Activated T-cell treated with anti-CD3 and anti-CD28 coated beads for 24 hours (primary cell): ENCODE measurements at regions not wholly inside any gene's neighbourhood (a gene's known extent, or its start where the extent isn't known, plus 50 kb on each side); places are given as distances from the start of the nearest gene placed in this dataset.
"Not testable (repeated sequence)": the region's sequence is repeated elsewhere in the genome, so short reads cannot be mapped to it uniquely, and the experiment has no call there.

Experiments
- DNase-seq: peaks from one replicate; pipeline ENCODE4 v3.0.0-alpha.2; 2020; ENCODE audit warnings: low read depth

- DNase-seq = no peak
These were observed 54.1 kb upstream of the SHLD1 start for GRCh38 chr20:5696011-5696559.

DNA sequence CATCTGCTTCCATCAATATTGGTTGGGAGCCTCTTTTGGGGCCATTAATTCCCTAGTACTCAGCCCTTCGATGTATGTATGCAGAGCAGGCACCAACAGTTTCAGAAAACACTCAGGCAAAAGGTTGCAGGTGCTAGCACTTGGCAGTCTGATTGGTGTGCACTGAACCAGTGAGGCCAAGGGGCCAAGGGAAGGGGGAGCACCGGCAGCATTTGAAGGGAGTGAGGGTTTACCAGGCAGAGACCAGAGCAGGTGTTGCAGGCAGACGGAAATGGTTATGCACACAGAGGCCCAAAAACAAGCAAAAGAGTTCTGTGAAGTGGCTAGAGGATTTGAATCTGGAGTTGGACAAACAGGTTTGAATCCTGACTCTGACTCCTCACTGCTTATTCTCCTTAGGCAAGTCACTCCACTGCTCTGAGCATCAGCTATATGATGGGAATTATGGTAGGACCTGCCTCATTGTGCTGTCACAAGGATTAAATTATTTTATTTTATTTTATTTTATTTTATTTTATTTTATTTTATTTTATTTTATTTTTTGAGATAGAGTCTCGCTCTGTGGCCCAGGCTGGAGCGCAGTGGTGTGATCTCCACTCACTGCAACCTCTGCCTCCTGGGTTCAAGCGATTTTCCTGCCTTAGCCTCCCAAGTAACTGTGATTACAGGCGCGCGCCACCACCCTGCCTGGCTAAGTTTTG is 58.1 kb upstream of the SHLD1 start:
- no peak for DNase-seq

DNA sequence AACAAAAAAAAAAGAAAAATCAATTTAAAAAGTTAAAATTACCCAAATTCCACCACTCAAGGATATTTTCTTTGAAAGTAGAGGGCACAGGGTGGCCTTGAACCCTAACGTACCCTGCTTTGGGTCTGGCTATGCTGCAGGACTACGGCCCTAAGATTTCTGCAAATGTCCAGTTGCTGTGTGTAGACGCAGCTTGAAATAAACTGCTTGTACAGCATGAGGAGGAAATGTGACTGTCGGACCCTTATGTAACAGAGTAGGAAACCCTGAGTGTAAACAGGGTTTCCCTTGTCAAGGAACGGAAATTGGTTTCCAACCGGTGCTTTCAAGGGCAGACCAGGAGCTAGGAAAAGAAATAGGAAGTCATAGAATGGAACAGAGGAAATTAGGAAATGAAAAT is 60.7 kb upstream of the SHLD1 start:
- no peak for DNase-seq

DNA sequence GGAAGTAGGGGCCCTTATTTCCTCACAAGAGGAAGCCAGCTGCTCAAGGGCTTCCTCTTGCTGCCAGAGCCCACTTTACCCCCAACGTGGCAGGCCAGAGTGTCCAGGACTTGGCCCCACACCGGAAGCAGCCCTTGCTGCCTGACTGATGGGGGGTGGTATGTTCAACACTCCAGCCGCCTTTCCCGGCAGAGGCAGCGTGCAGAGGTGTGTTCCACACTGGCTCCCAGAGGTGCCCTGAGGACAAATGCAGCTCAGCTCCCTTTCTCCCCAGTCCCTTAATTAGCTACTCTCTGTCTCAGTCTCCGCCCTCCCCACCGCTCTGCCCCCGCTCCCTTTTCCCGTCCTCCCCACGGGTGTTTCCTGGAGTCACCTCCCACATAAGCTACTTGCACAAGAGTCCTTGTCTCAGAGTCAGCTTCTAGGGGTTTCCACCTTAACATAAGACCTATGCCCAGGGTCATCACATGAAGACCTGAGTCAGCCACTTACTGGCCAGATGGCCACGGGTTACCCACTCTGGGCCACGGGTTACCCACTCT is 61.7 kb upstream of the SHLD1 start:
- DNase-seq = no peak

DNA sequence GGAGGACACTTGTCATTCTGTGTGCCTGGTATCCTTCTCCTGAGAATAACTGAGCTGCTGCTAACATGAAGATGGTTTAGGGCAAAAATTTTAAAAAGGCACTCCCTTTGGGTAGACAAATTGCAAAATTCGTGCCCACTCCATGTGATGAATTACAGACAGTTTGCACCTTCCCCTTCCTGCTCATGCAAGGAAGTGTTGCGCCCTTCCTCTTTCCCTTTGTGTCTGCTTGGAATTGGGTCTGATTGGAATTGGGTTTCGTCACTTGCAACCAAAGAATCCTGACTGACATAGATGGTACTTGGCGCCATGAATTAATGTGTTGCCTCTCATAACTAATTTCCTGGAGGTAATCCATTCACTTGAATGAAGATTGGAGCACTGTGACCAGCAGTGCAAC is 62.3 kb upstream of the SHLD1 start:
- no peak for DNase-seq

DNA sequence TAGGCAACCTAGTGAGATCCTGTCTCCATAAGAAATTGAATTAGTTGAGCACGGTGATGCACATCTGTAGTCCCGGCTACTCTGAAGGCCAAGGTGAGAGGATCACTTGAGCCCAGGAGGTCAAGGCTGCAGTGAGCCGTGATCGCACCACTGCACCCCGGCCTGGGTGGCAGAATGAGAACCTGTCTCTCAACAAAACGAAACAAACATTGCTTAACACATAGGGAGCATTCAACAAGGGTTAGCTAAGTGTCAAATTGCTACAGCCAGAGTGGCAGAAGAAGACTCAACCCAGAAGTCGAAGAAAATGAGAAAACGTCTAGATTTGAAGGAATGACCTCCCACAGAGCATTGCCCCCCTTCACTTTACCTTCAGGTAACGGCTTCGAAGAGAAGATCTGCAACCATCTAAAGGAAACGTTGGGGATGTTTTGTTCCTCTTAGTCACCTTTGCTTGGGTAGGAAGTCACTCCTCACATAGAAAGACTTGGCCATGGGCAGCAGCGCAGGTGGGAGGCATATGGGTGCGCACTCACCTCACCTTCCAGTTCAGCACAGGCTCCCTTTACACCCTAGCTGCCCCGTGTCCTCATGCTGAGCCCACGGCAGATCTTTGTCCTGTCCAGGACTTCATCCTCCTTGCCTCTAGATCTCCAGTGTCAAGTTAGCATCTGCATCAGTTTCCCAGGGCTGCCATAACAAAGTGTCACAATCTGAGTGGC is 63.7 kb upstream of the SHLD1 start:
- no peak for DNase-seq

DNA sequence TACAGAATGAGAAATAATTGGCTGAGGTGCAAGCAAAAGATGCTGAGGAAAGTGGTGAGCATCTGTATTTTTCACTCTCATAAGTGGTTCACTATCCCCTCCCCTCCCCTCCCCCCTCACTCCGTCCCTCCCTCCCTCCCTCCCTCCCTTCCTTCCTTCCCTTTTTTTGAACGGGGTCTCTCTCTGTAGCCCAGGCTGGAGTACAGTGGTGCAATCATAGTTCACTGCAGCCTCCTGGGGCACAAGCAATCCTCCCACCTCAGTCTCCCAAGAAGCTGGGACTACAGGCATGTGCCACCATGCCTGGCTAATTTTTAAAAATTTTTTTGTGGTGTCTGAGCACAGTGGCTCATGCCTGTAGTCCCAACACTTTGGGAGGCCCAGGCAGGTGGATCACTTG is 67.6 kb upstream of the SHLD1 start:
- not testable (repeated sequence) for DNase-seq

DNA sequence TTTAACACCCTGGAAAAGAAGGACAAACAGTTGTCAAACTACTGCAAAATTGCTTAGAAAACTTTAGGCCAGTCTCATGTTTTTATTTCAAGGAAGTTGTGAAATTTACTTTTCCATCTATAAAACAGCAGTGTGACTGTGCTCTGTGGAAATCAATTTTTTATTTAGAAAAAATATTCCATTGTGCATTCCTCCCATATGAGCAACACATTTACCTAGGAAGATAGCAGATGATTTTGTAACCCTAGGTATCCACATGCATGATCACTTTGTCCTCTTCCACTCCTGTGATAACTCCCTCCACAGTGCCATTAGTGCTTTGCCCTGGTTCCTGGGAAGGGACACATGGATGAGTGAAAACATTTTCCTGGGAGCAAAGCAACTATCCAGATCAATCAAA is 69.4 kb upstream of the GPCPD1 start:
- DNase-seq = no peak

- no peak for DNase-seq
These were observed 68.0 kb upstream of the GPCPD1 start for GRCh38 chr20:5678777-5679176.

- not testable (repeated sequence) for DNase-seq
These were observed 67.1 kb upstream of the GPCPD1 start for GRCh38 chr20:5677944-5678343.

DNA sequence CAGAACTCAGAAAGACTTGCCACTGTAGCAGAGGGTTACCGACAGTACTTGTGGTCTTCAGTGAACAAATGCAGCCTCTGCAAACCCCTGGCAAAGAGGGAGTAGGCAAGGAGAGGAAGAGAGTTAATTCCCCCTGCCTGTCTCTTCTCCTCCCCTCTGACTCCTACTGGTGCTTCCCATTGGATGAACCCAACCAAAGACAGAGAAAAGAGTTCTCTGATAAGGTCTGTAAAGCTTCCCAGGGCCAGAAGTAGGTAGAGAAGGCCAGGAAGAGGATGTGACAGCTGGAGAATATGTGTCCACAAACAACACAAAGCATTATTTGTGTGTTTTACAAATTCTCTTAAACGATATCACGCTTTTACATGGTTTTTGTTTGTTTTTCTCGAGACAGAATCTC is 66.6 kb upstream of the GPCPD1 start:
- no peak for DNase-seq

DNA sequence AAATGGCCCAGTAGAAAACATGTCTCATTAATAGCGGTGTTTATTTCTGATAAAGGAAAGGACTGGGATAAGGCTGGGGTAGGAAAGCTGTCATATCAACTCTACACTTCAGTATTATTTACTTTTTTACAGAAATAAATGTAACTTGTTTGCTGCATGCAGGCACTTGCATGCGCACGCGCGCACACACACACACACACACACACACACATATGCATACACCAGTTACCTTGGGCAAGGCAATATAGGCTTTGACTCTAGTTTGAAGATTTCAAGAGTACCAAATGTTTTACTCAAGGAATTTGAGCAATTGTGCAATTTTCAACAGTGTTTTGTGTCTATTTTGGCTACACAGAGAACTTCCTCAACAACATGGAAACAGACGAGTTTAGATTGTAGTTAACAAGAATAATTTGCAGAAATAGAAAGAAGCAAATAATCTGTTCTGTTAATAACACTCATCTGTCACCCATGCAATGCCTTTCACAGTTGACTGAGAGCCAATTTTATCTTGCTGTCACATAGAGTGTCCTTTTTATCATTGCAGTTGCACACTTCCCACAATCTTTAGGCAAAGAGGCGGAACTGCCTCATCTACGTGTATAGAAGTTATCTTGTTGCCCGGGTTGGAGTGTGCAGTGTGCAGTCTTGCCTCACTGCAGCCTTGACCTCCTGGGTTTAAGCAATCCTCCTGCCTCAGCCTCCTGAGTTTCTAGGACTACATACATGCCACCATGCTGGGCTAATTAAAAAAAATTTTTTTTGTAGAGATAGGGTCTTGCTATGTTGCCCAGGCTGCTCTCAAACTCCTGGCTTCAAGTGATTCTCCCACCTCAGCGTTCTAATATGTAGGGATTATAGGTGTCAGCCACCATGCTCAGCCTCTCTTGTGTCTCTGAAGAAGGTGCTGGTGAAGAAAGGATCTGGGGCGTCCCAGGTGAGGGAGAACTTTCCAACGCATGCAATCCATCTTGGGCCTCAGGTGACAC is 64.6 kb upstream of the GPCPD1 start:
- DNase-seq = no peak

GRCh38 chr20:5674176-5674660 is 63.4 kb upstream of the GPCPD1 start:
- DNase-seq = peak; percentile 20

DNA sequence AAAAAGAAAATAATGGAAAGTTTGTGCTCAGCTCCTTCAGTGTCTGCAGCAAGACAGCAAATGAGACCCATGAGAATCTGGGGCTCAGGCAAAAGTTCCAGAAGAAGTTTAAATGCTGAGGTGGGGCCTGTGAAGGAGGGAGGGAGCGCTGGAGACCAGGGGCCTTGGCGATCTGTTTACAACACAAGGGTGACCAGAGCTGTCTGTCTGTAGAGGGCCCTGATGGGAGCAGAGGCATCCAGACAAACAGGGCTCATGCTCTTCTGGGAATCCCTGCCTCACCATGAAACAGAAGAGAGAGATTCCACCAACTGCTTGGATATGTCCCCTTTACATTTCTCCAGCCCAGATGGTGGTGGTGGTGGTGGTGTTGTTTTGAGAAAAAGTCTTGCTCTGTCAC is 60.1 kb upstream of the GPCPD1 start:
- DNase-seq = no peak

- DNase-seq = no peak
These were observed 59.3 kb upstream of the GPCPD1 start for GRCh38 chr20:5670036-5670536.

GRCh38 chr20:5668529-5668868 is 57.7 kb upstream of the GPCPD1 start:
- DNase-seq = no peak

- DNase-seq = no peak
These were observed 57.1 kb upstream of the GPCPD1 start for GRCh38 chr20:5667705-5668528.

- DNase-seq = no peak
These were observed 54.6 kb upstream of the GPCPD1 start for GRCh38 chr20:5665417-5665816.

- no peak for DNase-seq
These were observed 52.6 kb upstream of the GPCPD1 start for GRCh38 chr20:5663396-5663795.

GRCh38 chr20:5662769-5663168 is 52.0 kb upstream of the GPCPD1 start:
- no peak for DNase-seq

DNA sequence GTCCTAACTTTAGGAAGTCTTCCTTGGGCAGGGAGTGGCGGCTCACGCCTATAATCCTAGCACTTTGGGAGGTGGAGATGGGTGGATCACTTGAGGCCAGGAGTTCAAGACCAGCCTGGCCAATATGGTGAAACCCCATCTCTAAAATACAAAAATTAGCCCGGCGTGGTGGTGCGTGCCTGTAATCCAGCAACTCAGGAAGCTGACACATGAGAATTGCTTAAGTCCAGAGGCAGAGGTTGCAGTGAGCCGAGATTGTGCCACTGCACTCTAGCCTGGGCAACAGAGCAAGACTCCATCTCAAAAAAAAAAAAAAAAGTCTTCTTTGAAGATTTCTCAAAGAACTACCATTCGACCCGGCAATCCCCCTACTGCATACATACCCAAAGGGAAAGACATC is 50.0 kb upstream of the GPCPD1 start:
- not testable (repeated sequence) for DNase-seq
